ENCODE measurements at regions not wholly inside any gene's neighbourhood (a gene's known extent, or its start where the extent isn't known, plus 50 kb on each side); places are given as distances from the start of the nearest gene placed in this dataset.

GRCh38 chr10:78777466-78777865 lies 291.3 kb upstream of the ZMIZ1 start:
- TF ChIP-seq CTCF (IDR thresholded peaks at IDR 0.05) (no peak), POLR2A (IDR thresholded peaks at IDR 0.05) (no peak)

All from testis (tissue), 2 donors.